Karpas-422 (cell line): ENCODE measurements at regions not wholly inside any gene's neighbourhood (a gene's known extent, or its start where the extent isn't known, plus 50 kb on each side); places are given as distances from the start of the nearest gene placed in this dataset.

ENCODE experiments used
- DNase-seq: peaks from one replicate; pipeline ENCODE4 v3.0.0-alpha.2; 2015
- H2AFZ ChIP-seq: fragments of 200-600 bp; sonication (generic); 2 replicates; pipeline ENCODE4 v1.6.1; 2014; ENCODE audit warnings: antibody characterized with exemption, low read length, mixed read lengths
- H3K27ac ChIP-seq: fragments of 200-600 bp; sonication (generic); 2 replicates; pipeline ENCODE4 v1.5.1; 2014; ENCODE audit warnings: mild to moderate bottlenecking, low read length, moderate library complexity
- H3K27me3 ChIP-seq: fragments of 200-600 bp; sonication (generic); 2 replicates; pipeline ENCODE4 v1.6.1; 2014; ENCODE audit warnings: low read length, mixed read lengths
- H3K36me3 ChIP-seq: fragments of 200-600 bp; sonication (generic); 2 replicates; pipeline ENCODE4 v1.6.1; 2014; ENCODE audit warnings: low read length, mixed read lengths; ENCODE audit not compliant: insufficient read depth
- H3K4me1 ChIP-seq: fragments of 200-600 bp; sonication (generic); 2 replicates; pipeline ENCODE4 v1.6.1; 2014; ENCODE audit warnings: mild to moderate bottlenecking, low read length, mixed read lengths
- H3K4me2 ChIP-seq: fragments of 200-600 bp; sonication (generic); 2 replicates; pipeline ENCODE4 v1.6.1; 2014; ENCODE audit warnings: low read length, low read depth, mild to moderate bottlenecking; ENCODE audit not compliant: poor library complexity, severe bottlenecking
- H3K4me3 ChIP-seq: fragments of 200-600 bp; sonication (generic); 2 replicates; pipeline ENCODE4 v1.5.1; 2014; ENCODE audit warnings: mild to moderate bottlenecking, antibody characterized with exemption, low read length, mixed read lengths
- H3K79me2 ChIP-seq: fragments of 200-600 bp; sonication (generic); 2 replicates; pipeline ENCODE4 v1.6.1; 2014; ENCODE audit warnings: mild to moderate bottlenecking, low read length, mixed read lengths
- H3K9ac ChIP-seq: fragments of 200-600 bp; sonication (generic); 2 replicates; pipeline ENCODE4 v1.6.0; 2014; ENCODE audit warnings: low read length
- H3K9me2 ChIP-seq: fragments of 200-600 bp; sonication (generic), shearing (Covaris generic); replicated peaks from 2 replicates; pipeline ENCODE4 v1.6.0; 2014; ENCODE audit warnings: mild to moderate bottlenecking, low read length, moderate library complexity; ENCODE audit not compliant: insufficient read depth
- H3K9me3 ChIP-seq: fragments of 300-700, 200-600 bp; sonication (generic); 2 replicates; pipeline ENCODE4 v1.6.1; 2014; ENCODE audit warnings: low read length, mixed read lengths
- H4K20me1 ChIP-seq: fragments of 200-600 bp; sonication (generic); 2 replicates; pipeline ENCODE4 v1.6.1; 2014; ENCODE audit warnings: mild to moderate bottlenecking, antibody characterized with exemption, low read length, low read depth; ENCODE audit not compliant: insufficient read depth

DNA sequence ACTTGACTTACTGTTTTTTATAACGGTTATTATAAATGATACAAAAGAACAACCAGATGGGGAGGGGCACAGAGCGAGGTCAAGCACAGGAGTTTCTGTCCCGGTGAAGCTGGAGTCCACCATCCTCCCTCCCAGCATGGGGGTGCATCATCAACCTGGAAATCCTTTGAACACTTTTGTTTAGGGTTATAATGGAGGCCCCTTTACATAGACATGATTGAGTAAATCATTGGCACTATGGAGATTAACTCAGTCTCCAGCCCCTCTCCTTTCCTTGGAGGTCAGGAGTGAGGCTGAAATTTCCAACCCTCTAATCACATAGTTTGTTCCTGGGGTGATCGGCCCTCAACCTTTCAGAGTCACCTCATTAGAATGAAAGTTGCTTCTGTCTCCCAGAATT lies 71.8 kb upstream of the ANKEF1 start:
- H3K4me3 ChIP-seq = no peak overlapping the region
- no peak overlapping the region for H3K27ac ChIP-seq
- DNase-seq = no peak
- H4K20me1 ChIP-seq = no peaks in the 10 kb centered on the region
- H3K4me2 ChIP-seq = no peak overlapping the region
- H3K4me1 ChIP-seq = no peaks in the 10 kb centered on the region
- H3K9me2 ChIP-seq = no peaks in the 10 kb centered on the region
- no peaks in the 10 kb centered on the region for H3K27me3 ChIP-seq
- no peak overlapping the region for H3K9ac ChIP-seq
- no peaks in the 10 kb centered on the region for H3K9me3 ChIP-seq
- no peaks in the 10 kb centered on the region for H3K36me3 ChIP-seq
- no peaks in the 10 kb centered on the region for H3K79me2 ChIP-seq
- no peak overlapping the region for H2AFZ ChIP-seq

- no peak overlapping the region for H3K4me3 ChIP-seq
- H3K9ac ChIP-seq = no peak overlapping the region
- H3K36me3 ChIP-seq = no peaks in the 10 kb centered on the region
- no peaks in the 10 kb centered on the region for H3K9me2 ChIP-seq
- H4K20me1 ChIP-seq = no peaks in the 10 kb centered on the region
- no peaks in the 10 kb centered on the region for H3K27me3 ChIP-seq
- H3K4me1 ChIP-seq = no peaks in the 10 kb centered on the region
- H3K4me2 ChIP-seq = no peak overlapping the region
- DNase-seq = no peak
- H3K9me3 ChIP-seq = no peaks in the 10 kb centered on the region
- no peaks in the 10 kb centered on the region for H3K79me2 ChIP-seq
- H3K27ac ChIP-seq = no peak overlapping the region
- H2AFZ ChIP-seq = no peak overlapping the region
Observed at GRCh38 chr20:9958693-9959092, 76.1 kb upstream of the ANKEF1 start.

DNA sequence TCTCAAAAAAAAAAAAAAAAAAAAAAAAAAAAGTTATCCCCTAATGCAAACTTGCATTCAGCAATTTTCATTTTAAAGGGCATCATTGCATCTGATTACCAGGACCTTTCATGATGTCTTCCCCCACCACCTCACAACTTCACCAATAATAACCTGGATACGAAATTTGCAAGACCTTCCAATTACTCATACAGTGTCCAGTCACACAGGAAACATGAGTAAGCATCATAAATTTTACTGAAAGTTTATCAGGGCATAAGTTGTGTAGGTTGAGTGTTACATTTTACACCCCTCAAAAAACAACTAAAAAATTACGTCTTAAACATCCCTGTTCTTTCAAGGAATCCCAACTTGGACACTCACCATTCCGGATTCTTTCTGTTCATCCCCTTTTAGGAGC lies 79.1 kb upstream of the ANKEF1 start:
- H3K4me3 ChIP-seq = no peak overlapping the region
- H4K20me1 ChIP-seq = no peaks in the 10 kb centered on the region
- H3K36me3 ChIP-seq = no peaks in the 10 kb centered on the region
- no peak overlapping the region for H3K4me2 ChIP-seq
- no peaks in the 10 kb centered on the region for H3K9me2 ChIP-seq
- no peak overlapping the region for H2AFZ ChIP-seq
- H3K4me1 ChIP-seq = no peaks in the 10 kb centered on the region
- H3K9me3 ChIP-seq = no peaks in the 10 kb centered on the region
- no peak overlapping the region for H3K27ac ChIP-seq
- no peak for DNase-seq
- H3K79me2 ChIP-seq = no peaks in the 10 kb centered on the region
- H3K9ac ChIP-seq = no peak overlapping the region
- H3K27me3 ChIP-seq = no peaks in the 10 kb centered on the region

DNA sequence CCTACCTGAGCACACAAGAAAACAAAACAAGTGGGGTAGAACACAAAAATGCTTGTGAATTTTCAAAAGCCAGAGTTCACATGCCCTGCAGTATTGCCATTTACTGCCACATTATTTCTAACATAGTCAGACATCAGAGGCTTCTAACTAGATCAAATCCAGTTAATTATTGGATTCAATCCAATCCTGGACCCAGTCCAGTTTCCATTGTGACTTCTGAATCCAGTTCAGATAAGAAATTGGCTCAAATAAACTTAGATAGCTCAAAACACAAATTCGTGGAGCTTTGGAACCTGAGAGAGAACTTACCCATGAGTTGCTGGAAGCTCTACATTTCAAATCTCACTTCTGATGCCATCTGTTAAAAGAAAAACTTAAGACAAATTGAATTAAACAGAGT lies 85.2 kb upstream of the ANKEF1 start:
- H3K4me1 ChIP-seq = no peaks in the 10 kb centered on the region
- no peak overlapping the region for H2AFZ ChIP-seq
- H4K20me1 ChIP-seq = no peaks in the 10 kb centered on the region
- no peak overlapping the region for H3K4me3 ChIP-seq
- H3K4me2 ChIP-seq = no peak overlapping the region
- H3K27me3 ChIP-seq = no peaks in the 10 kb centered on the region
- H3K9ac ChIP-seq = no peak overlapping the region
- H3K36me3 ChIP-seq = no peaks in the 10 kb centered on the region
- no peaks in the 10 kb centered on the region for H3K9me3 ChIP-seq
- no peak for DNase-seq
- no peak overlapping the region for H3K27ac ChIP-seq
- no peaks in the 10 kb centered on the region for H3K79me2 ChIP-seq
- H3K9me2 ChIP-seq = no peaks in the 10 kb centered on the region

DNA sequence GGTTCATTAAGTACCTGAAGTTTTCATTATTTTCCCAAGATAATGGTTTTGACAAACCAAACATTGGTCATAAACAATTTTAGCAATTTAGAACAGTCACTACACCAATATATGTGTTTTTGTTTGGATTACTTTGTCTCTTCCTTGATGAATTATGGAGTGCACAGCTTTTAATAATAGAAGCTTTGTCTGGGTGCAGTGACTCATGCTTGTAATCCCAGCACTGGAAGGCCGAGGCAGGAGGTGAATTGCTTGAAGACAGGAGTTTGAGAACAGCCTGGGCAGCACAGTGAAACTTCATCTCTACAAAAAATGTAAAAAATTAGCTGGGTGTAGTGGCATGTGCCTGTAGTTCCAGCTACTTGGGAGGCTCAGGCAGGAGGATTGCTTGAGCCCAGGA lies 89.4 kb upstream of the ANKEF1 start:
- Histone ChIP-seq H4K20me1 (no peaks in the 10 kb centered on the region), H2AFZ (no peak overlapping the region)
- DNase-seq = no peak

DNA sequence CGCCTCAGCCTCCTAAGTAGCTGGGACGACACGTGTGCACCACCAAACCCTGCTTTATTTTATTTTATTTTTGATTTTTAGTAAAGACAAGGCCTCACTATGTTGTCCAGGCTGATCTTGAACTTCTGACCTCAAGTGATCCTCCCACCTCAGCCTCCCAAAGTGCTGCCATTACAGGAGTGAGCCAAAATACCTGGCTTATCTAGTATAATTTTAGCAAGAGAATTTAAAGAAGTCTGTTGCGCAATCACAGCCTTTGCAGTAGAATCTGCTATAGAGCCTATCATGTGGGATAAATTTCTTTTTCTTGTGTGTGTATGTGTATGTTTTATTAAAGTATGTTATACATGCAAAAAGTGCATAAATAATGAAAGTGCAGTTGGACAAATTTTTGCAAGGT lies 92.1 kb upstream of the ANKEF1 start:
- Histone ChIP-seq H3K4me1 (peaks cover 6% of the 10 kb centered on the region), H3K79me2 (no peaks in the 10 kb centered on the region), H3K27ac (no peak overlapping the region), H3K9ac (no peak overlapping the region), H3K36me3 (no peaks in the 10 kb centered on the region), H4K20me1 (no peaks in the 10 kb centered on the region), H3K4me2 (no peak overlapping the region), H2AFZ (no peak overlapping the region), H3K9me2 (no peaks in the 10 kb centered on the region), H3K9me3 (no peaks in the 10 kb centered on the region), H3K27me3 (no peaks in the 10 kb centered on the region), H3K4me3 (no peak overlapping the region)
- DNase-seq = no peak

More for the DNA sequence above, 89.4 kb upstream of the ANKEF1 start:
- no peak overlapping the region for H3K27ac ChIP-seq
- H3K9me3 ChIP-seq = no peaks in the 10 kb centered on the region
- no peaks in the 10 kb centered on the region for H3K27me3 ChIP-seq
- no peak overlapping the region for H3K4me3 ChIP-seq
- no peaks in the 10 kb centered on the region for H3K36me3 ChIP-seq
- H3K9ac ChIP-seq = no peak overlapping the region
- no peak overlapping the region for H3K4me2 ChIP-seq
- H3K9me2 ChIP-seq = no peaks in the 10 kb centered on the region
- H3K79me2 ChIP-seq = no peaks in the 10 kb centered on the region
- no peaks in the 10 kb centered on the region for H3K4me1 ChIP-seq

GRCh38 chr20:9940329-9940728 lies 94.5 kb upstream of the ANKEF1 start:
- H2AFZ ChIP-seq = no peak overlapping the region
- no peaks in the 10 kb centered on the region for H3K9me3 ChIP-seq
- H3K9ac ChIP-seq = no peak overlapping the region
- H3K4me2 ChIP-seq = no peak overlapping the region
- H4K20me1 ChIP-seq = no peaks in the 10 kb centered on the region
- no peak overlapping the region for H3K4me3 ChIP-seq
- no peaks in the 10 kb centered on the region for H3K9me2 ChIP-seq
- peaks cover 8% of the 10 kb centered on the region for H3K4me1 ChIP-seq
- no peak overlapping the region for H3K27ac ChIP-seq
- no peak for DNase-seq
- no peaks in the 10 kb centered on the region for H3K36me3 ChIP-seq
- H3K79me2 ChIP-seq = no peaks in the 10 kb centered on the region
- H3K27me3 ChIP-seq = no peaks in the 10 kb centered on the region

DNA sequence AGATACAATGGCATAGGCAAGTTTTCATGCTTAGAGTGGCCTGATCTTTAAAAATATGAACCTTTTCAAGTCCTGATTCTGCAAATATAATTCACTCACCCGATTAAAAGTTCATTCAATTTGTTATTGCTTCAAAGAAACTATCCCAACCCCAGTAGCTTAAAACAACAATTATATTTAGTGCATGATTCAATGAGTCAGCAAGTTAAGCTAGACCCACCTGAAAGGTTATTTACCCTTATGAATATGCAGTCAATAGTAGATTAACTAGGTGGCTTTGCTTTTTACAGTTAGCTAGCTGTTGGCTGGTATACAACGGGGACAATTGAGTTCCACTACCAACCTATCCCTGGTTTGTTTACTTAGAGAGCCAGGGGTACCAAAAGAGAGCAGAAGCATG lies 95.6 kb upstream of the ANKEF1 start:
- Histone ChIP-seq H3K27me3 (no peaks in the 10 kb centered on the region), H3K9me2 (no peaks in the 10 kb centered on the region), H3K9ac (no peak overlapping the region), H3K4me1 (peaks cover 8% of the 10 kb centered on the region), H2AFZ (no peak overlapping the region), H3K27ac (no peak overlapping the region), H3K79me2 (no peaks in the 10 kb centered on the region), H3K4me2 (no peak overlapping the region), H3K4me3 (no peak overlapping the region), H4K20me1 (no peaks in the 10 kb centered on the region), H3K9me3 (no peaks in the 10 kb centered on the region), H3K36me3 (no peaks in the 10 kb centered on the region)
- no peak for DNase-seq

DNA sequence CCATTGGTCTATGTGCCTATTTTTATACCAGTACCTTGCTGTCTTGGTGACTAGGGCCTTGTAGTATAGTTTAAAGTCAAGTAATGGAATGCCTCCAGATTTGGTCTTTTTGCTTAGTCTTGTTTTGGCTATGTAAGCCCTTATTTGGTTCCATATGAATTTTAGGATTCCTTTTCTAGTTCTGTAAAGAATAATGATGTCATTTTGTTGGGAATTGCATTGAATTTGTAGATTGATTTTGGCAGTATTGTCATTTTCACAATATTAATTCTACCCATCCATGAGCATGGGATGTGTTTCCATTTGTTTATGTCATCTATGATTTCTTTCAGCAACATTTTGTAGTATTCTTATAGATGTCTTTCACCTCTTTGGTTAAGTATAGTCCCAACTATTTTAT lies 96.4 kb upstream of the PAK5 start:
- no peaks in the 10 kb centered on the region for H3K9me2 ChIP-seq
- H3K79me2 ChIP-seq = no peaks in the 10 kb centered on the region
- no peak overlapping the region for H3K4me2 ChIP-seq
- no peaks in the 10 kb centered on the region for H4K20me1 ChIP-seq
- H3K9ac ChIP-seq = no peak overlapping the region
- no peaks in the 10 kb centered on the region for H3K36me3 ChIP-seq
- peaks cover 8% of the 10 kb centered on the region for H3K4me1 ChIP-seq
- no peak overlapping the region for H3K27ac ChIP-seq
- H2AFZ ChIP-seq = no peak overlapping the region
- no peak overlapping the region for H3K4me3 ChIP-seq
- DNase-seq = no peak
- H3K9me3 ChIP-seq = no peaks in the 10 kb centered on the region
- H3K27me3 ChIP-seq = no peaks in the 10 kb centered on the region
